WTC11 (cell line): ENCODE measurements at regions not wholly inside any gene's neighbourhood (a gene's known extent, or its start where the extent isn't known, plus 50 kb on each side); places are given as distances from the start of the nearest gene placed in this dataset.
"Not testable (repeated sequence)": the region's sequence is repeated elsewhere in the genome, so short reads cannot be mapped to it uniquely, and the experiment has no call there.

ENCODE experiments used
- ATAC-seq: fragments of 200-7000 bp; cut with Tn5 transposase; 2 replicates; pipeline ENCODE4 v1.10.0; 2021; ENCODE audit warnings: mild to moderate bottlenecking, moderate library complexity
- CTCF ChIA-PET: fragments of 300-600 bp; sonication (Branson Sonifier 250); formaldehyde crosslinking; loops from one replicate; lab custom pipeline; 2021; ENCODE audit warnings: antibody characterized with exemption; lab: Charles Lee
- POLR2A ChIA-PET: fragments of 350-600 bp; sonication (Branson Sonifier 250); formaldehyde crosslinking; loops from one replicate; lab custom pipeline; 2021; ENCODE audit warnings: antibody characterized with exemption; lab: Charles Lee
- DNase-seq: peaks from one replicate; pipeline ENCODE4 v3.0.0; 2021; ENCODE audit warnings: low spot score
- H3K27ac Mint-ChIP-seq: 2 replicates; pipeline ENCODE4 v1.8.0; 2021; ENCODE audit warnings: mixed read lengths
- H3K27me3 Mint-ChIP-seq: 2 replicates; pipeline ENCODE4 v1.8.0; 2021; ENCODE audit warnings: low read depth, mild to moderate bottlenecking, moderate library complexity, mixed read lengths
- H3K36me3 Mint-ChIP-seq: 2 replicates; pipeline ENCODE4 v1.8.0; 2021; ENCODE audit warnings: mixed read lengths
- H3K4me1 Mint-ChIP-seq: 2 replicates; pipeline ENCODE4 v1.8.0; 2022; ENCODE audit warnings: mixed read lengths
- H3K4me3 Mint-ChIP-seq: 2 replicates; pipeline ENCODE4 v1.8.0; 2021; ENCODE audit warnings: mild to moderate bottlenecking, moderate library complexity, mixed read lengths
- H3K9me3 Mint-ChIP-seq: 2 replicates; pipeline ENCODE4 v1.8.0; 2021; ENCODE audit warnings: mixed read lengths
- EMX1 ChIP-seq: fragments of 250-450 bp; sonication (Bioruptor Pico); IDR thresholded peaks from 2 replicates; pipeline ENCODE4 v1.8.0; 2021; ENCODE audit warnings: mild to moderate bottlenecking
- FOXK1 ChIP-seq: sonication (generic); formaldehyde crosslinking; IDR thresholded peaks from 2 replicates; pipeline ENCODE4 v1.8.0; 2022; ENCODE audit warnings: mild to moderate bottlenecking, moderate library complexity, missing genetic modification reagents
- GTF2I ChIP-seq: fragments of 250-450 bp; sonication (Bioruptor Pico); conservative IDR thresholded peaks from 2 replicates; pipeline ENCODE4 v1.4.0; 2021; ENCODE audit warnings: mild to moderate bottlenecking
- IRF2 ChIP-seq: sonication (generic); formaldehyde crosslinking; IDR thresholded peaks from 2 replicates; pipeline ENCODE4 v1.8.0; 2022; ENCODE audit warnings: low read depth, missing genetic modification reagents, borderline replicate concordance
- KAT7 ChIP-seq: sonication (generic); formaldehyde crosslinking; IDR thresholded peaks from 2 replicates; pipeline ENCODE4 v1.8.1; 2023; ENCODE audit warnings: missing genetic modification reagents, mild to moderate bottlenecking, borderline replicate concordance
- MXD4 ChIP-seq: fragments of 250-450 bp; sonication (Bioruptor Pico); IDR thresholded peaks from 2 replicates; pipeline ENCODE4 v1.8.0; 2021; ENCODE audit warnings: mild to moderate bottlenecking, moderate library complexity, borderline replicate concordance
- NFE2L1 ChIP-seq: sonication (generic); formaldehyde crosslinking; IDR thresholded peaks from 2 replicates; pipeline ENCODE4 v1.8.1; 2023; ENCODE audit warnings: missing genetic modification reagents
- NFYB ChIP-seq: sonication (generic); formaldehyde crosslinking; conservative IDR thresholded peaks from 2 replicates; pipeline ENCODE4 v1.8.0; 2022; ENCODE audit warnings: low read depth, missing genetic modification reagents
- NR2C2 ChIP-seq: sonication (generic); formaldehyde crosslinking; IDR thresholded peaks from 2 replicates; pipeline ENCODE4 v1.8.0; 2022; ENCODE audit warnings: mild to moderate bottlenecking, missing genetic modification reagents
- SOX15 ChIP-seq: fragments of 250-450 bp; sonication (Bioruptor Pico); IDR thresholded peaks from 2 replicates; pipeline ENCODE4 v1.9.0; 2021; ENCODE audit warnings: mild to moderate bottlenecking
- ZNF232 ChIP-seq: sonication (generic); formaldehyde crosslinking; IDR thresholded peaks from 2 replicates; pipeline ENCODE4 v1.8.0; 2022; ENCODE audit warnings: mild to moderate bottlenecking, missing genetic modification reagents
- TF ChIP-seq, protein P1 (sequence below): sonication (generic); formaldehyde crosslinking; IDR thresholded peaks from 2 replicates; pipeline ENCODE4 v1.8.0; 2022; ENCODE audit warnings: missing genetic modification reagents
- TF ChIP-seq, protein P2 (sequence below): sonication (generic); formaldehyde crosslinking; IDR thresholded peaks from 2 replicates; pipeline ENCODE4 v1.8.1; 2022; ENCODE audit warnings: low read depth, missing genetic modification reagents, borderline replicate concordance
- TF ChIP-seq, protein P3 (sequence below): sonication (generic); formaldehyde crosslinking; IDR thresholded peaks from 2 replicates; pipeline ENCODE4 v1.8.0; 2022; ENCODE audit warnings: mild to moderate bottlenecking, missing genetic modification reagents
- TF ChIP-seq, protein P4 (sequence below): sonication (generic); formaldehyde crosslinking; IDR thresholded peaks from 2 replicates; pipeline ENCODE4 v1.8.0; 2022; ENCODE audit warnings: mild to moderate bottlenecking, missing genetic modification reagents
- TF ChIP-seq, protein P5 (sequence below): sonication (generic); formaldehyde crosslinking; IDR thresholded peaks from 2 replicates; pipeline ENCODE4 v1.8.1; 2023; ENCODE audit warnings: mild to moderate bottlenecking, missing genetic modification reagents, moderate library complexity

DNA sequence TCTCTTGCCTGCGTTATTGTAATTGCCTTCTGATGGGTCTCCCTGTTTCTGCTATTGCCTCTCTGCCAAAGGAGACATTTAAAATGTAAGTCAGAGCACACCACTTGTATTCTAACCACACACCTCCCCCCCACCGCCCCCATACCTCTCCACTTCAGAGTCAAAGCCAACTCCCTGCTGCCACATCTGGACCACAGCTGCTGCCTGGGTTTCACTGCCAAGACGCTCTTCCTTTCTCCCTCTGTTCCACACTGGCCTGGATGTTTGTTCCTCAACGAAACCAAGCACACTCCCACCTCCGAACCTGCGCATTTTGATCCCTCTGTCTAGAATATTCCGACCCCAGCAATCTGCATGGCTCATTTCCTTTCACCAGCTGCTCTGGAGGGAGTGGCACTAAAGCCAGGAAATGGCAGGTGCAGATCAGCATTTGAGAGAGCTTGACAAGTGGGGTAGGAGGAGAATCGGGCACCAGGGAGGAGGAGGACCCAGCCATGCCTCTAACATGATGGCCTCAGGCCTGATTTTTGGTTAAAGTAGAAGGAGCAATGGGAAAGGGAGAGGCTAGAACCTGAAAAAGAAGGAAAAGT lies 92.4 kb upstream of the HS3ST2 start (continued):
- no peak for TF ChIP-seq MXD4 (CRISPR knock-in tag)
- TF ChIP-seq KAT7 (CRISPR knock-in tag) = no peak
- TF ChIP-seq, protein P1, sequence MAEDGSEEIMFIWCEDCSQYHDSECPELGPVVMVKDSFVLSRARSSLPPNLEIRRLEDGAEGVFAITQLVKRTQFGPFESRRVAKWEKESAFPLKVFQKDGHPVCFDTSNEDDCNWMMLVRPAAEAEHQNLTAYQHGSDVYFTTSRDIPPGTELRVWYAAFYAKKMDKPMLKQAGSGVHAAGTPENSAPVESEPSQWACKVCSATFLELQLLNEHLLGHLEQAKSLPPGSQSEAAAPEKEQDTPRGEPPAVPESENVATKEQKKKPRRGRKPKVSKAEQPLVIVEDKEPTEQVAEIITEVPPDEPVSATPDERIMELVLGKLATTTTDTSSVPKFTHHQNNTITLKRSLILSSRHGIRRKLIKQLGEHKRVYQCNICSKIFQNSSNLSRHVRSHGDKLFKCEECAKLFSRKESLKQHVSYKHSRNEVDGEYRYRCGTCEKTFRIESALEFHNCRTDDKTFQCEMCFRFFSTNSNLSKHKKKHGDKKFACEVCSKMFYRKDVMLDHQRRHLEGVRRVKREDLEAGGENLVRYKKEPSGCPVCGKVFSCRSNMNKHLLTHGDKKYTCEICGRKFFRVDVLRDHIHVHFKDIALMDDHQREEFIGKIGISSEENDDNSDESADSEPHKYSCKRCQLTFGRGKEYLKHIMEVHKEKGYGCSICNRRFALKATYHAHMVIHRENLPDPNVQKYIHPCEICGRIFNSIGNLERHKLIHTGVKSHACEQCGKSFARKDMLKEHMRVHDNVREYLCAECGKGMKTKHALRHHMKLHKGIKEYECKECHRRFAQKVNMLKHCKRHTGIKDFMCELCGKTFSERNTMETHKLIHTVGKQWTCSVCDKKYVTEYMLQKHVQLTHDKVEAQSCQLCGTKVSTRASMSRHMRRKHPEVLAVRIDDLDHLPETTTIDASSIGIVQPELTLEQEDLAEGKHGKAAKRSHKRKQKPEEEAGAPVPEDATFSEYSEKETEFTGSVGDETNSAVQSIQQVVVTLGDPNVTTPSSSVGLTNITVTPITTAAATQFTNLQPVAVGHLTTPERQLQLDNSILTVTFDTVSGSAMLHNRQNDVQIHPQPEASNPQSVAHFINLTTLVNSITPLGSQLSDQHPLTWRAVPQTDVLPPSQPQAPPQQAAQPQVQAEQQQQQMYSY = no peak
- no peak for TF ChIP-seq NR2C2 (CRISPR knock-in tag)
- TF ChIP-seq, protein P2, sequence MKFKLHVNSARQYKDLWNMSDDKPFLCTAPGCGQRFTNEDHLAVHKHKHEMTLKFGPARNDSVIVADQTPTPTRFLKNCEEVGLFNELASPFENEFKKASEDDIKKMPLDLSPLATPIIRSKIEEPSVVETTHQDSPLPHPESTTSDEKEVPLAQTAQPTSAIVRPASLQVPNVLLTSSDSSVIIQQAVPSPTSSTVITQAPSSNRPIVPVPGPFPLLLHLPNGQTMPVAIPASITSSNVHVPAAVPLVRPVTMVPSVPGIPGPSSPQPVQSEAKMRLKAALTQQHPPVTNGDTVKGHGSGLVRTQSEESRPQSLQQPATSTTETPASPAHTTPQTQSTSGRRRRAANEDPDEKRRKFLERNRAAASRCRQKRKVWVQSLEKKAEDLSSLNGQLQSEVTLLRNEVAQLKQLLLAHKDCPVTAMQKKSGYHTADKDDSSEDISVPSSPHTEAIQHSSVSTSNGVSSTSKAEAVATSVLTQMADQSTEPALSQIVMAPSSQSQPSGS = no peak
- TF ChIP-seq ZNF232 (CRISPR knock-in tag) = no peak
- no peak for TF ChIP-seq NFE2L1 (CRISPR knock-in tag)

DNA sequence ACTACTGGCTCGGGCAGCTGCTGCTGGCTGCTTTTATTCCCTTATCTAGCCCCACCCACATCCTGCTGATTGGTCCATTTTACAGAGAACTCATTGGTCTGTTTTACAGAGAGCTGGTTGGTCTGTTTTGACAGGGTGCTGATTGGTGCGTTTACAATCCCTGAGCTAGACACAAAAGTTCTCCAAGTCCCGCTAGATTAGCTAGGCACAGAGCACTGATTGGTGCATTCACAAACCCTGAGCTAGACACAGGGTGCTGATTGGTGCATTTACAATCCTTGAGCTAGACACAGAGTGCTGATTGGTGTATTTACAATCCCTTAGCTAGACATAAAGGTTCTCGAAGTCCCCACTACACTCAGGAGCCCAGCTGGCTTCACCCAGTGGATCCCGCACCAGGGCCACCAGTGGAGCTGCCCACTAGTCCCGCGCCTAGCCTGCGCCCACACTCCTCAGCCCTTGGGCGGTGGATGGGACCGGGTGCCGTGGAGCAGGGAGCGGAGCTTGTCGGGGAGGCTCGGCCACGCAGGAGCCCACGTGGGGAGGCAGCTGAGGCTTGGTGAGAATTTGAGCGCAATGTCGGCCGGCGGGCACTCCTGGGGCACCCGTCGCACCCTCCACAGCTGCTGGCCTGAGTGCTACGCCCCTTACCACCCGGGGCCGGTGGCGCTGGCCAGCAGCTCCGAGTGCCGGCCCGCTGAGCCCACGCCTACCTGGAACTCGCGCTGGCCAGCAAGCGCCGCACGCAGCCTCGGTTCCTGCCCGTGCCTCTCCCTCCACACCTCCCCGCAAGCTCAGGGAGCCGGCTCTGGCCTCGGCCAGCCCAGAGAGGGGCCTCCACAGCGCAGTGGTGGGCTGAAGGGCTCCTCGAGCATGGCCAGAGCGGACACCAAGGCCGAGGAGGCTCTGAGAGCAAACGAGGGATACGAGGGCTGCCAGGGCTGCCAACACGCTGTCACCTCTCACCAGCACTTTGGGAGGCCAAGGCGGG lies 91.1 kb upstream of the HS3ST2 start:
- DNase-seq, CTCF ChIA-PET: not testable (repeated sequence)
- peak; percentile 45; the same call in 1 of the 2 replicates for TF ChIP-seq NFYB (CRISPR knock-in tag)
- TF ChIP-seq, all 79 proteins: peak for 1; not testable (repeated sequence) for 78
- H3K27ac Mint-ChIP-seq, H3K4me3 Mint-ChIP-seq, H3K27me3 Mint-ChIP-seq, ATAC-seq, H3K36me3 Mint-ChIP-seq, H3K4me1 Mint-ChIP-seq: not testable (repeated sequence)
- POLR2A ChIA-PET = interaction anchor here (0.6 kb wide), 1 partner anchor 27 kb away, joined by 3 read pairs; no protein-coding TSS in a partner anchor
- peaks cover 14% of the 10 kb centered on the region for H3K9me3 Mint-ChIP-seq

DNA sequence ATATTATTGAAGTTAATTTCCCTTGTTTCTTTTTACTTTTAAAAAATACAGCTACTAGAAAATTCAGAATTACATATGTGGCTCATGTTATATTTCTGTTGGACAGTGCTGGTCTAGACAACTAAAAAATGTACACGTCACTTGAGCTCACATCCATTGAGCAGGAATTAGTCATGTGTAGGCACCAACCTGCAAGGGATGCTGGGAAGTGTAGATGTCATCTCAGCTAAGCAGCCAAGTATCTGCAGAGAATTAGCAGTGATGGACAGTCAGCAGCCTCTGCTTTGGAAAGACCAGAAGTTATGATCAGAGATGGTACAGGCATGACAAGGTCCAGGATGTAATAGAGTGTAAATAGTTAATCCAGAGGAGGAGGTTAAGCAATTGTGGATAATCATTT lies 87.1 kb upstream of the HS3ST2 start:
- peaks cover 3% of the 10 kb centered on the region; the same call in 1 of the 2 replicates for H3K27me3 Mint-ChIP-seq
- no peak overlapping the region for H3K4me3 Mint-ChIP-seq
- no peak for DNase-seq
- CTCF ChIA-PET = no interaction called here
- 0 out of 2 replicates have a peak, but pooled peaks cover 5% of the 10 kb centered on the region for H3K9me3 Mint-ChIP-seq
- TF ChIP-seq SOX15 (CRISPR knock-in tag) = no peak
- TF ChIP-seq EMX1 (CRISPR knock-in tag) = no peak
- no peak for TF ChIP-seq FOXK1 (CRISPR knock-in tag)
- TF ChIP-seq, protein P3, sequence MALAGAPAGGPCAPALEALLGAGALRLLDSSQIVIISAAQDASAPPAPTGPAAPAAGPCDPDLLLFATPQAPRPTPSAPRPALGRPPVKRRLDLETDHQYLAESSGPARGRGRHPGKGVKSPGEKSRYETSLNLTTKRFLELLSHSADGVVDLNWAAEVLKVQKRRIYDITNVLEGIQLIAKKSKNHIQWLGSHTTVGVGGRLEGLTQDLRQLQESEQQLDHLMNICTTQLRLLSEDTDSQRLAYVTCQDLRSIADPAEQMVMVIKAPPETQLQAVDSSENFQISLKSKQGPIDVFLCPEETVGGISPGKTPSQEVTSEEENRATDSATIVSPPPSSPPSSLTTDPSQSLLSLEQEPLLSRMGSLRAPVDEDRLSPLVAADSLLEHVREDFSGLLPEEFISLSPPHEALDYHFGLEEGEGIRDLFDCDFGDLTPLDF (CRISPR knock-in tag) = no peak
- TF ChIP-seq, protein P4, sequence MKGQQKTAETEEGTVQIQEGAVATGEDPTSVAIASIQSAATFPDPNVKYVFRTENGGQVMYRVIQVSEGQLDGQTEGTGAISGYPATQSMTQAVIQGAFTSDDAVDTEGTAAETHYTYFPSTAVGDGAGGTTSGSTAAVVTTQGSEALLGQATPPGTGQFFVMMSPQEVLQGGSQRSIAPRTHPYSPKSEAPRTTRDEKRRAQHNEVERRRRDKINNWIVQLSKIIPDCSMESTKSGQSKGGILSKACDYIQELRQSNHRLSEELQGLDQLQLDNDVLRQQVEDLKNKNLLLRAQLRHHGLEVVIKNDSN (CRISPR knock-in tag) = no peak
- TF ChIP-seq, protein P5, sequence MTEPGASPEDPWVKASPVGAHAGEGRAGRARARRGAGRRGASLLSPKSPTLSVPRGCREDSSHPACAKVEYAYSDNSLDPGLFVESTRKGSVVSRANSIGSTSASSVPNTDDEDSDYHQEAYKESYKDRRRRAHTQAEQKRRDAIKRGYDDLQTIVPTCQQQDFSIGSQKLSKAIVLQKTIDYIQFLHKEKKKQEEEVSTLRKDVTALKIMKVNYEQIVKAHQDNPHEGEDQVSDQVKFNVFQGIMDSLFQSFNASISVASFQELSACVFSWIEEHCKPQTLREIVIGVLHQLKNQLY (CRISPR knock-in tag) = no peak
- no peak for TF ChIP-seq IRF2
- TF ChIP-seq GTF2I (CRISPR knock-in tag) = no peak
- TF ChIP-seq, all 79 proteins: peak for 0
- Mint-ChIP-seq H3K27ac (no peak overlapping the region), H3K4me1 (no peaks in the 10 kb centered on the region), H3K36me3 (no peaks in the 10 kb centered on the region)
- ATAC-seq = no peak
- POLR2A ChIA-PET = no interaction called here
